H1 (cell line): ENCODE measurements at regions not wholly inside any gene's neighbourhood (a gene's known extent, or its start where the extent isn't known, plus 50 kb on each side); places are given as distances from the start of the nearest gene placed in this dataset.

Source experiments
- CEBPB ChIP-seq: IDR thresholded peaks from 2 replicates; pipeline ENCODE4 v1.6.1; 2012; ENCODE audit warnings: low read depth, low read length
- CTCF ChIP-seq, 3 experiments: IDR thresholded peaks; 1 replicate in 2 of 3; 2 replicates in 1 of 3; pipeline versions ENCODE4 v1.5.1 to v1.6.1; 2011; ENCODE audit warnings: low read length in 3 of 3, mild to moderate bottlenecking in 3 of 3, inconsistent platforms in 2 of 3, low read depth in 1 of 3, moderate library complexity in 1 of 3; ENCODE audit not compliant: insufficient read depth in 1 of 3; ENCODE audit errors: control extremely low read depth in 1 of 3
- EGR1 ChIP-seq: IDR thresholded peaks from 2 replicates; pipeline ENCODE4 v1.6.1; 2011; ENCODE audit warnings: low read depth, low read length, borderline replicate concordance
- EZH2 ChIP-seq: fragments of 200-600 bp; sonication (generic); IDR thresholded peaks from 2 replicates; pipeline ENCODE4 v1.7.1; 2012; ENCODE audit warnings: low read depth, mild to moderate bottlenecking, moderate library complexity, low read length, inconsistent platforms; ENCODE audit not compliant: severe bottlenecking
- POLR2A ChIP-seq, 2 experiments: IDR thresholded peaks; 1 replicate in 1 of 2; 2 replicates in 1 of 2; pipeline ENCODE4 v1.6.1; 2011; ENCODE audit warnings: low read depth in 2 of 2, low read length in 2 of 2, mild to moderate bottlenecking in 2 of 2; ENCODE audit errors: control extremely low read depth in 1 of 2
- RAD21 ChIP-seq, 2 experiments: IDR thresholded peaks in 1 of 2; conservative IDR thresholded peaks in 1 of 2; 2 replicates each; pipeline ENCODE4 v1.6.1; 2011; ENCODE audit warnings: low read depth in 2 of 2, low read length in 2 of 2, improper control_type of control experiment in 1 of 2, inconsistent platforms in 1 of 2, mild to moderate bottlenecking in 1 of 2, moderate library complexity in 1 of 2
- RXRA ChIP-seq: IDR thresholded peaks from 2 replicates; pipeline ENCODE4 v1.6.1; 2011; ENCODE audit warnings: low read depth, mild to moderate bottlenecking, low read length, moderate library complexity; ENCODE audit not compliant: insufficient read depth
- SP2 ChIP-seq: IDR thresholded peaks from 2 replicates; pipeline ENCODE4 v1.6.1; 2012; ENCODE audit warnings: mild to moderate bottlenecking, low read length, inconsistent platforms

GRCh38 chr21:15273244-15273643 is 208.4 kb upstream of the NRIP1 start:
- no peak for TF ChIP-seq EGR1
- TF ChIP-seq CTCF (IDR thresholded peaks at IDR 0.05; ENCODE audit: control extremely low read depth in 1 of 3, insufficient read depth in 1 of 3, low read depth in 1 of 3, low read length in 3 of 3): no peak
- no peak for TF ChIP-seq POLR2A (IDR thresholded peaks at IDR 0.05; ENCODE audit: control extremely low read depth in 1 of 2, low read depth in 2 of 2, low read length in 2 of 2)
- no peak for TF ChIP-seq EZH2
- TF ChIP-seq SP2: no peak
- no peak for TF ChIP-seq CEBPB
- no peak for TF ChIP-seq RXRA
- TF ChIP-seq RAD21 (IDR thresholded peaks at IDR 0.05 in 1 of 2, conservative IDR thresholded peaks at IDR 0.05 in 1 of 2; ENCODE audit: low read depth in 2 of 2, low read length in 2 of 2): no peak
